Activated T-helper 1 cell treated with anti-CD3 and anti-CD28 coated beads, Interleukin-12 subunit alpha, Interleukin-12 subunit beta, Interleukin-2, Interleukin-4 antibody, amounts not matched to agents 30 ng/mL and 10 ng/mL and 1 ng/mL, durations not matched to agents 14 hours and 24 hours and 36 hours (primary cell): ENCODE measurements at regions not wholly inside any gene's neighbourhood (a gene's known extent, or its start where the extent isn't known, plus 50 kb on each side); places are given as distances from the start of the nearest gene placed in this dataset.

Source experiments
- DNase-seq: peaks from one replicate; pipeline ENCODE4 v3.0.0; 2021; ENCODE audit warnings: low spot score
- H3K27ac Mint-ChIP-seq: one replicate; pipeline ENCODE4 v1.8.0; 2021; ENCODE audit warnings: mild to moderate bottlenecking, mixed read lengths
- H3K27me3 Mint-ChIP-seq: one replicate; pipeline ENCODE4 v1.8.0; 2022; ENCODE audit warnings: mild to moderate bottlenecking, moderate library complexity, mixed read lengths; ENCODE audit not compliant: insufficient read depth
- H3K36me3 Mint-ChIP-seq: one replicate; pipeline ENCODE4 v1.8.0; 2021; ENCODE audit warnings: low read depth, mixed read lengths
- H3K4me1 Mint-ChIP-seq: one replicate; pipeline ENCODE4 v1.8.0; 2021; ENCODE audit warnings: low read depth, mixed read lengths
- H3K4me3 Mint-ChIP-seq: one replicate; pipeline ENCODE4 v1.8.0; 2021; ENCODE audit warnings: mild to moderate bottlenecking, moderate library complexity, mixed read lengths
- H3K9me3 Mint-ChIP-seq: one replicate; pipeline ENCODE4 v1.8.0; 2021; ENCODE audit warnings: mixed read lengths
- intact Hi-C: fragments of 100-400 bp; cut with micrococcal nuclease; formaldehyde crosslinking; loops from one replicate; pipeline ENCODE4 v1.15.1; 2024

- Mint-ChIP-seq H3K4me3 (no peak overlapping the region), H3K9me3 (no peaks in the 10 kb centered on the region), H3K27me3 (no peaks in the 10 kb centered on the region), H3K27ac (no peak overlapping the region), H3K36me3 (no peaks in the 10 kb centered on the region), H3K4me1 (no peaks in the 10 kb centered on the region)
- intact Hi-C loops: no loop called here
- DNase-seq: no peak
Observed at GRCh38 chr19:28023064-28023463, 1189.9 kb downstream of the UQCRFS1 start.

GRCh38 chr19:28022506-28022905, 1190.4 kb downstream of the UQCRFS1 start:
- DNase-seq: no peak
- no peaks in the 10 kb centered on the region for H3K36me3 Mint-ChIP-seq
- H3K4me1 Mint-ChIP-seq: no peaks in the 10 kb centered on the region
- no peak overlapping the region for H3K4me3 Mint-ChIP-seq
- H3K9me3 Mint-ChIP-seq: no peaks in the 10 kb centered on the region
- H3K27me3 Mint-ChIP-seq: no peaks in the 10 kb centered on the region
- intact Hi-C loops: no loop called here
- H3K27ac Mint-ChIP-seq: no peak overlapping the region

- no peak for DNase-seq
- Mint-ChIP-seq H3K36me3 (no peaks in the 10 kb centered on the region), H3K27ac (no peak overlapping the region), H3K4me3 (no peak overlapping the region), H3K27me3 (no peaks in the 10 kb centered on the region), H3K9me3 (no peaks in the 10 kb centered on the region), H3K4me1 (no peaks in the 10 kb centered on the region)
- intact Hi-C loops: no loop called here
Observed at GRCh38 chr19:28021259-28022185, 1191.4 kb downstream of the UQCRFS1 start.

- Mint-ChIP-seq H3K27me3 (no peaks in the 10 kb centered on the region), H3K4me1 (no peaks in the 10 kb centered on the region), H3K4me3 (no peak overlapping the region), H3K27ac (no peak overlapping the region), H3K9me3 (no peaks in the 10 kb centered on the region), H3K36me3 (no peaks in the 10 kb centered on the region)
- DNase-seq: no peak
- intact Hi-C loops: no loop called here
Observed at GRCh38 chr19:28020619-28021258, 1192.2 kb downstream of the UQCRFS1 start.

- Mint-ChIP-seq H3K9me3 (no peaks in the 10 kb centered on the region), H3K4me3 (no peak overlapping the region), H3K27ac (no peak overlapping the region), H3K4me1 (no peaks in the 10 kb centered on the region), H3K36me3 (no peaks in the 10 kb centered on the region), H3K27me3 (no peaks in the 10 kb centered on the region)
- no peak for DNase-seq
- intact Hi-C loops: no loop called here
Observed at GRCh38 chr19:28019901-28020300, 1193.0 kb downstream of the UQCRFS1 start.

- no peak for DNase-seq
- Mint-ChIP-seq H3K36me3 (no peaks in the 10 kb centered on the region), H3K27me3 (no peaks in the 10 kb centered on the region), H3K4me3 (no peak overlapping the region), H3K27ac (no peak overlapping the region), H3K4me1 (no peaks in the 10 kb centered on the region), H3K9me3 (no peaks in the 10 kb centered on the region)
- intact Hi-C loops: no loop called here
Observed at GRCh38 chr19:28019371-28019770, 1193.6 kb downstream of the UQCRFS1 start.

GRCh38 chr19:28018499-28018898, 1194.5 kb downstream of the UQCRFS1 start:
- DNase-seq: no peak
- Mint-ChIP-seq H3K9me3 (no peaks in the 10 kb centered on the region), H3K27ac (no peak overlapping the region), H3K36me3 (no peaks in the 10 kb centered on the region), H3K4me1 (no peaks in the 10 kb centered on the region), H3K4me3 (no peak overlapping the region), H3K27me3 (no peaks in the 10 kb centered on the region)
- intact Hi-C loops: no loop called here

GRCh38 chr19:28014615-28015405, 1198.1 kb downstream of the UQCRFS1 start:
- Mint-ChIP-seq H3K27me3 (no peaks in the 10 kb centered on the region), H3K27ac (no peak overlapping the region), H3K4me3 (no peak overlapping the region), H3K36me3 (no peaks in the 10 kb centered on the region), H3K9me3 (no peaks in the 10 kb centered on the region), H3K4me1 (no peaks in the 10 kb centered on the region)
- DNase-seq: no peak
- intact Hi-C loops: no loop called here

GRCh38 chr19:28012361-28012760, 1200.6 kb downstream of the UQCRFS1 start:
- no peaks in the 10 kb centered on the region for H3K27me3 Mint-ChIP-seq
- no peak overlapping the region for H3K27ac Mint-ChIP-seq
- intact Hi-C loops: no loop called here
- DNase-seq: no peak
- no peaks in the 10 kb centered on the region for H3K4me1 Mint-ChIP-seq
- H3K9me3 Mint-ChIP-seq: peaks cover 3% of the 10 kb centered on the region
- no peaks in the 10 kb centered on the region for H3K36me3 Mint-ChIP-seq
- H3K4me3 Mint-ChIP-seq: no peak overlapping the region

GRCh38 chr19:28010656-28011055, 1202.3 kb downstream of the UQCRFS1 start:
- H3K27ac Mint-ChIP-seq: no peak overlapping the region
- intact Hi-C loops: no loop called here
- H3K36me3 Mint-ChIP-seq: no peaks in the 10 kb centered on the region
- H3K9me3 Mint-ChIP-seq: peaks cover 3% of the 10 kb centered on the region
- H3K4me3 Mint-ChIP-seq: no peak overlapping the region
- DNase-seq: no peak
- H3K27me3 Mint-ChIP-seq: no peaks in the 10 kb centered on the region
- no peaks in the 10 kb centered on the region for H3K4me1 Mint-ChIP-seq

- DNase-seq: no peak
- no peaks in the 10 kb centered on the region for H3K27me3 Mint-ChIP-seq
- peaks cover 3% of the 10 kb centered on the region for H3K9me3 Mint-ChIP-seq
- intact Hi-C loops: no loop called here
- H3K27ac Mint-ChIP-seq: no peak overlapping the region
- no peak overlapping the region for H3K4me3 Mint-ChIP-seq
- H3K4me1 Mint-ChIP-seq: no peaks in the 10 kb centered on the region
- no peaks in the 10 kb centered on the region for H3K36me3 Mint-ChIP-seq
Observed at GRCh38 chr19:28009696-28010095, 1203.3 kb downstream of the UQCRFS1 start.

- peaks cover 3% of the 10 kb centered on the region for H3K9me3 Mint-ChIP-seq
- no peak overlapping the region for H3K4me3 Mint-ChIP-seq
- no peak for DNase-seq
- H3K27me3 Mint-ChIP-seq: no peaks in the 10 kb centered on the region
- no peaks in the 10 kb centered on the region for H3K36me3 Mint-ChIP-seq
- no peaks in the 10 kb centered on the region for H3K4me1 Mint-ChIP-seq
- intact Hi-C loops: no loop called here
- H3K27ac Mint-ChIP-seq: no peak overlapping the region
Observed at GRCh38 chr19:28008695-28009094, 1204.3 kb downstream of the UQCRFS1 start.

- no peak overlapping the region for H3K27ac Mint-ChIP-seq
- H3K4me3 Mint-ChIP-seq: no peak overlapping the region
- no peaks in the 10 kb centered on the region for H3K4me1 Mint-ChIP-seq
- no peak for DNase-seq
- no peaks in the 10 kb centered on the region for H3K27me3 Mint-ChIP-seq
- peaks cover 6% of the 10 kb centered on the region for H3K9me3 Mint-ChIP-seq
- H3K36me3 Mint-ChIP-seq: no peaks in the 10 kb centered on the region
- intact Hi-C loops: no loop called here
Observed at GRCh38 chr19:28003543-28003942, 1209.4 kb downstream of the UQCRFS1 start.
